HG03139 (cell line): ENCODE measurements at regions not wholly inside any gene's neighbourhood (a gene's known extent, or its start where the extent isn't known, plus 50 kb on each side); places are given as distances from the start of the nearest gene placed in this dataset.
"Not testable (repeated sequence)": the region's sequence is repeated elsewhere in the genome, so short reads cannot be mapped to it uniquely, and the experiment has no call there.

Source experiments
- ATAC-seq: cut with Tn5 transposase; IDR thresholded peaks from one replicate; pipeline ENCODE4 v1.9.1; 2021; ENCODE audit not compliant: unreplicated experiment

- no peak for ATAC-seq
These were observed 232.9 kb downstream of the LNPK start for GRCh38 chr2:175769200-175769599.

- no peak for ATAC-seq
These were observed 235.2 kb downstream of the LNPK start for GRCh38 chr2:175766880-175767279.

GRCh38 chr2:175755656-175756386 lies 246.2 kb downstream of the LNPK start:
- ATAC-seq: no peak

- no peak for ATAC-seq
These were observed 246.9 kb downstream of the LNPK start for GRCh38 chr2:175755169-175755568.

GRCh38 chr2:175750195-175750594 lies 251.9 kb downstream of the LNPK start:
- no peak for ATAC-seq

GRCh38 chr2:175745911-175746310 lies 256.2 kb downstream of the LNPK start:
- ATAC-seq: no peak

GRCh38 chr2:175744000-175744399 lies 258.1 kb downstream of the LNPK start:
- no peak for ATAC-seq

GRCh38 chr2:175743011-175743410 lies 259.1 kb downstream of the LNPK start:
- ATAC-seq: no peak

- no peak for ATAC-seq
These were observed 259.7 kb downstream of the LNPK start for GRCh38 chr2:175742367-175742766.

- no peak for ATAC-seq
These were observed 260.9 kb downstream of the LNPK start for GRCh38 chr2:175741164-175741563.

GRCh38 chr2:175737722-175738361 lies 264.2 kb downstream of the LNPK start:
- ATAC-seq: no peak

- no peak for ATAC-seq
These were observed 267.4 kb downstream of the LNPK start for GRCh38 chr2:175734686-175735085.

GRCh38 chr2:175732531-175732930 lies 269.5 kb downstream of the LNPK start:
- no peak for ATAC-seq

GRCh38 chr2:175730050-175730449 lies 272.0 kb downstream of the LNPK start:
- ATAC-seq: no peak

- ATAC-seq: no peak
These were observed 272.9 kb downstream of the LNPK start for GRCh38 chr2:175729049-175729706.

- no peak for ATAC-seq
These were observed 274.0 kb downstream of the LNPK start for GRCh38 chr2:175728032-175728431.

- no peak for ATAC-seq
These were observed 275.8 kb downstream of the LNPK start for GRCh38 chr2:175726223-175726622.

GRCh38 chr2:175709248-175709647 lies 292.8 kb downstream of the LNPK start:
- no peak for ATAC-seq

- no peak for ATAC-seq
These were observed 294.7 kb downstream of the LNPK start for GRCh38 chr2:175707322-175707721.

- not testable (repeated sequence) for ATAC-seq
These were observed 297.5 kb downstream of the LNPK start for GRCh38 chr2:175704568-175704967.

- ATAC-seq: no peak
These were observed 304.0 kb downstream of the LNPK start for GRCh38 chr2:175698061-175698460.
